Trophoblast cell (in vitro differentiated cells and primary cell): ENCODE measurements at regions not wholly inside any gene's neighbourhood (a gene's known extent, or its start where the extent isn't known, plus 50 kb on each side); places are given as distances from the start of the nearest gene placed in this dataset.

Experiments used
- DNase-seq, 2 donors: peaks; one replicate each; pipeline ENCODE4 v3.0.0-alpha.2; 2016
- H2AFZ ChIP-seq: 2 replicates; pipeline ENCODE4 v1.6.1; 2013; ENCODE audit warnings: low read length, moderate library complexity, mild to moderate bottlenecking; ENCODE audit not compliant: insufficient read depth, poor library complexity
- H2AK5ac ChIP-seq: 2 replicates; pipeline ENCODE4 v1.6.1; 2013; ENCODE audit warnings: mild to moderate bottlenecking, low read length
- H2BK120ac ChIP-seq: 2 replicates; pipeline ENCODE4 v1.6.1; 2013; ENCODE audit warnings: low read length, mild to moderate bottlenecking, moderate library complexity; ENCODE audit not compliant: insufficient read depth, poor library complexity
- H2BK12ac ChIP-seq: 2 replicates; pipeline ENCODE4 v1.6.1; 2013; ENCODE audit warnings: mild to moderate bottlenecking, low read length, moderate library complexity
- H2BK5ac ChIP-seq: 2 replicates; pipeline ENCODE4 v1.6.1; 2013; ENCODE audit warnings: low read length, low read depth, moderate library complexity, mild to moderate bottlenecking; ENCODE audit not compliant: poor library complexity
- H3K14ac ChIP-seq: 2 replicates; pipeline ENCODE4 v1.6.1; 2013; ENCODE audit warnings: mild to moderate bottlenecking, low read length
- H3K18ac ChIP-seq: 2 replicates; pipeline ENCODE4 v1.6.1; 2013; ENCODE audit warnings: mild to moderate bottlenecking, low read length
- H3K23ac ChIP-seq: 2 replicates; pipeline ENCODE4 v1.6.1; 2013; ENCODE audit warnings: low read length
- H3K27ac ChIP-seq: 2 replicates; pipeline ENCODE4 v1.5.1; 2013; ENCODE audit warnings: low read depth, mild to moderate bottlenecking, inconsistent platforms, low read length, moderate library complexity
- H3K27me3 ChIP-seq: 2 replicates; pipeline ENCODE4 v1.6.1; 2013; ENCODE audit warnings: inconsistent platforms, mild to moderate bottlenecking, low read length, moderate library complexity; ENCODE audit not compliant: insufficient read depth
- H3K36me3 ChIP-seq, 2 experiments: 1 replicate in 1 of 2; 2 replicates in 1 of 2; pipeline ENCODE4 v1.6.1; 2013; ENCODE audit warnings: low read length in 2 of 2, mild to moderate bottlenecking in 2 of 2, moderate library complexity in 1 of 2; ENCODE audit not compliant: insufficient read depth in 2 of 2, control insufficient read depth in 1 of 2
- H3K4ac ChIP-seq: 2 replicates; pipeline ENCODE4 v1.6.1; 2013; ENCODE audit warnings: low read depth, mild to moderate bottlenecking, low read length, moderate library complexity
- H3K4me1 ChIP-seq, 2 experiments: 1 replicate in 1 of 2; 2 replicates in 1 of 2; pipeline ENCODE4 v1.6.1; 2013; ENCODE audit warnings: low read length in 2 of 2, mild to moderate bottlenecking in 2 of 2, moderate library complexity in 1 of 2; ENCODE audit not compliant: insufficient read depth in 2 of 2, control insufficient read depth in 1 of 2
- H3K4me2 ChIP-seq: 2 replicates; pipeline ENCODE4 v1.6.1; 2013; ENCODE audit warnings: inconsistent platforms, mild to moderate bottlenecking, low read length, moderate library complexity
- H3K4me3 ChIP-seq: 2 replicates; pipeline ENCODE4 v1.5.1; 2013; ENCODE audit warnings: mild to moderate bottlenecking, low read depth, low read length, inconsistent platforms
- H3K79me1 ChIP-seq: one replicate; pipeline ENCODE4 v1.6.1; 2013; ENCODE audit warnings: low read length
- H3K79me2 ChIP-seq: 2 replicates; pipeline ENCODE4 v1.6.1; 2013; ENCODE audit warnings: low read length, mild to moderate bottlenecking; ENCODE audit not compliant: control insufficient read depth, insufficient read depth, poor library complexity
- H3K9ac ChIP-seq: 2 replicates; pipeline ENCODE4 v1.6.1; 2013; ENCODE audit warnings: mild to moderate bottlenecking, low read length
- H3K9me3 ChIP-seq: 2 replicates; pipeline ENCODE4 v1.6.1; 2013; ENCODE audit warnings: low read depth, mild to moderate bottlenecking, control low read depth, inconsistent platforms, low read length; ENCODE audit not compliant: insufficient read depth
- H4K12ac ChIP-seq: 2 replicates; pipeline ENCODE4 v1.6.1; 2013; ENCODE audit warnings: low read depth, mild to moderate bottlenecking, low read length, moderate library complexity
- H4K8ac ChIP-seq: 2 replicates; pipeline ENCODE4 v1.6.1; 2013; ENCODE audit warnings: low read depth, mild to moderate bottlenecking, low read length, moderate library complexity
- H4K91ac ChIP-seq: one replicate; pipeline ENCODE4 v1.6.1; 2013; ENCODE audit warnings: low read depth, mild to moderate bottlenecking, low read length, moderate library complexity
- WGBS: extraction: QIAGEN DNeasy Blood & Tissue Kit; methylation state at CpG from one replicate; pipeline ENCODE4 v1.1.7; 2013; ENCODE audit warnings: missing lambda C conversion rate; ENCODE audit not compliant: insufficient read length, insufficient coverage; ENCODE audit errors: extremely low coverage; 5-methylcytosine and 5-hydroxymethylcytosine counted together

DNA sequence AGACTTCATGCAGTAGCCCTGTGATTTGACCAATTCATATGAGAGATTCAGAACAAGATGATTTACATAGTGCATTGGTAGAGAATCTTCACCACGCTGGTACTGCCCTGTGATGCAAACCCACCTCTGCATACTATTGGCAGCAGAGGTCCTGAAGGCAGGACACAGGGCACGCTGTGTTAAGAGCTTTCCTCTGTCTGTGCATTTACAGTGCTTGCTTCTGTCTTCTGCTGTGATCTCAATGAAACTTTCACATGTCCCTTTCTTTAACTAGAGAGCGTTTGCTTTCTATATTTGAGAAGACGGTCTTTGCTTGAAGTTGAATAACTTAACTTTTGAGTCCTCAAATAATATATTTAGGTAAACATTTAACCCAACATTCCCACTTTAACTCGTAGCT lies 219.0 kb upstream of the SPRY2 start:
- Histone ChIP-seq H2AFZ (no peak overlapping the region), H3K79me2 (no peaks in the 10 kb centered on the region), H3K4ac (no peak overlapping the region), H4K12ac (no peak overlapping the region), H2AK5ac (no peak overlapping the region), H2BK120ac (no peak overlapping the region), H3K18ac (no peak overlapping the region), H3K9ac (no peak overlapping the region), H3K4me1 (peaks cover 3 to 5% of the 10 kb centered on the region in 2 experiments), H4K91ac (no peak overlapping the region), H4K8ac (no peak overlapping the region), H3K4me3 (no peak overlapping the region), H2BK5ac (no peak overlapping the region), H3K79me1 (peaks cover 3% of the 10 kb centered on the region), H3K4me2 (no peak overlapping the region), H3K9me3 (no peaks in the 10 kb centered on the region), H3K14ac (no peak overlapping the region), H3K36me3 (no peaks in the 10 kb centered on the region), H3K23ac (no peak overlapping the region), H3K27me3 (no peaks in the 10 kb centered on the region), H3K27ac (no peak overlapping the region), H2BK12ac (no peak overlapping the region)
- DNase-seq = no peak
- WGBS = no CpG with 5 or more reads among the region's 5 CpGs

- H3K27ac ChIP-seq = no peak overlapping the region
- no peak overlapping the region for H3K4ac ChIP-seq
- H2BK120ac ChIP-seq = peak overlapping the region; percentile 33
- no peak overlapping the region for H3K9ac ChIP-seq
- no peaks in the 10 kb centered on the region for H3K9me3 ChIP-seq
- no peak for DNase-seq
- H4K91ac ChIP-seq = peak overlapping the region; percentile 28
- no peak overlapping the region for H2AK5ac ChIP-seq
- no peak overlapping the region for H3K4me3 ChIP-seq
- no peak overlapping the region for H4K8ac ChIP-seq
- peak overlapping the region; percentile 82 for H2BK5ac ChIP-seq
- H3K14ac ChIP-seq = no peak overlapping the region
- no peak overlapping the region for H2BK12ac ChIP-seq
- H3K79me1 ChIP-seq = peaks cover 3% of the 10 kb centered on the region
- no peak overlapping the region for H3K23ac ChIP-seq
- no peak overlapping the region for H2AFZ ChIP-seq
- no peak overlapping the region for H3K4me2 ChIP-seq
- H3K79me2 ChIP-seq = no peaks in the 10 kb centered on the region
- no peaks in the 10 kb centered on the region for H3K36me3 ChIP-seq
- H3K27me3 ChIP-seq = no peaks in the 10 kb centered on the region
- peaks cover 3 to 5% of the 10 kb centered on the region in 2 experiments for H3K4me1 ChIP-seq
- H3K18ac ChIP-seq = no peak overlapping the region
- H4K12ac ChIP-seq = no peak overlapping the region
- no CpG with 5 or more reads among the region's 4 CpGs for WGBS
Measured at GRCh38 chr13:80558074-80558473, 217.1 kb upstream of the SPRY2 start.

DNA sequence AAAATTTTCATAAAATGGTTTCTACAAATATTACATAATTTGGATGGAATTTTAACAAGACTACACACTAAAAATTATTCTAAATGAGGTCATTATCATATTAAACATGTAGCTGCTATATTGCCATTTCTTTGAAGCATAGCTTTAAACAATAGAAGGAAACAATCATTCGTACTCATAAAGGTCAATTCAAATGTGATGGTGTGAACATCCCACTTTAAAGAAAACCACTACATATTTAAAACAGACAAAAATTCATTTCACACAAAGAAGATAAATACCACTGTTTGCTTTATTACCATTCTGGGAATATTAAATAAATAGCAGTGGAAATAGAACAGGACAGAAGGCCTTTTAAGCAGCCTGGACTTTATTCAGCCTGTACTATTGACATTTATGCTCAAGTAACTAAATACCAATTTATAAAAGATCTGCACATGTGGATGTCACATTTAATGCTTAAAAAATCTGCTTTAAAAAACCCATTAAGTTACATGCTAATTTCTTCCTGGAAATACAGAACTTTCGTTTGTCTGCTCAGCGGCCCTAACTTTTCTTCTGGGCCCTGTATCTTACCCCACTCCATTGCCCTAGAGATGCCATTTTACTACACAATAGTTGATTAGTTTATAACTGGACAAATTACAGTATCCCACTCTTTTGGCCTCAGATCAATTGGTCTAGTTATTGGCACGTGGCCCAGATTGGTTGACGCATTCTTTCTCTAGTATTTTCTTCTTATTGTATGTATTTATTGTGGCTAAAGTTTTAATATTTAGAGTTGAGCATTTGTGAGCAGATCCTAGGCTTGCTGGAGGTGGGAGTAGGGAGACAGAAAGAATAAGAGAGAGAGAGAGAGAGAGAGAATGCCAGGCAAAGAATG lies 215.1 kb upstream of the SPRY2 start:
- Histone ChIP-seq H3K9ac (no peak overlapping the region), H3K27me3 (no peaks in the 10 kb centered on the region), H2AK5ac (no peak overlapping the region), H4K91ac (no peak overlapping the region), H3K4me2 (no peak overlapping the region), H3K36me3 (no peaks in the 10 kb centered on the region), H3K27ac (no peak overlapping the region), H3K79me1 (peaks cover 3% of the 10 kb centered on the region), H3K79me2 (no peaks in the 10 kb centered on the region), H2BK5ac (no peak overlapping the region), H3K9me3 (no peaks in the 10 kb centered on the region), H2BK12ac (no peak overlapping the region), H3K18ac (no peak overlapping the region), H3K4me3 (no peak overlapping the region), H3K14ac (no peak overlapping the region), H2BK120ac (no peak overlapping the region), H4K8ac (no peak overlapping the region), H3K23ac (no peak overlapping the region), H2AFZ (no peak overlapping the region), H4K12ac (no peak overlapping the region), H3K4me1 (peaks cover 3 to 5% of the 10 kb centered on the region in 2 experiments), H3K4ac (no peak overlapping the region)
- DNase-seq = no peak
- no CpG with 5 or more reads among the region's 5 CpGs for WGBS

DNA sequence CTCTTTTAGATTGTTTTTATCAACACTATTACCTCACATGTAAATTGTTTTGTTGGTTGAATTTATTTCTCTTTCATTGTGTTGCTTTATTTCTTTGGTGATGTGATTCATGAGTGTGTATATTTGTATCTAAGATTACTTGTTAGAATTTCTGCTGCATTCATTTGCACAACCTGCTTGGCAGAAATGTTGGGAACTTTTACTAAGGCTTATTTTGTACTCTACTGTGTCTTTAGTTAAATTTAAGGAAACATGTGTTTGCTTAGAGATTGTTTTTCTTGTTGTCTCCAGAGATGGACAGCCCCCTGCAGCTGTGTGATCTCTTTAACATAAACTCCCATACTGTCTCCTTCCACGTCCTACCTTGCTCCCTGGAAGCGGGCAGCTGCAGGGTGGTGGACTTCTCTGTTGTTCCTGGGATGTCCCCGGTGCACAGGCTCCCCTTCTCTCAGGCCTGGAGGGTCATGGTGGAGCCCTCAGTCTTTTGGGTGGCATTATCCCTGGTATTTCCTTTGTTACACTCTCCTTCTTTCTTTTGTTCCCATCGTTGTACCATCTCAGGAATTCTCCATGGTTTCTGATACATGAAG lies 212.0 kb upstream of the SPRY2 start:
- WGBS = no CpG with 5 or more reads among the region's 4 CpGs
- Histone ChIP-seq H2AFZ (no peak overlapping the region), H4K8ac (no peak overlapping the region), H3K4me1 (peaks cover 3 to 4% of the 10 kb centered on the region in 2 experiments), H4K91ac (no peak overlapping the region), H3K14ac (no peak overlapping the region), H2BK120ac (no peak overlapping the region), H3K79me2 (no peaks in the 10 kb centered on the region), H4K12ac (no peak overlapping the region), H2BK12ac (no peak overlapping the region), H2BK5ac (no peak overlapping the region), H3K36me3 (no peaks in the 10 kb centered on the region), H3K9ac (no peak overlapping the region), H2AK5ac (no peak overlapping the region), H3K27ac (no peak overlapping the region), H3K9me3 (no peaks in the 10 kb centered on the region), H3K27me3 (no peaks in the 10 kb centered on the region), H3K23ac (no peak overlapping the region), H3K4me3 (no peak overlapping the region), H3K79me1 (peaks cover 3% of the 10 kb centered on the region), H3K4me2 (no peak overlapping the region), H3K4ac (no peak overlapping the region), H3K18ac (no peak overlapping the region)
- DNase-seq = no peak
